ENCODE measurements at regions not wholly inside any gene's neighbourhood (a gene's known extent, or its start where the extent isn't known, plus 50 kb on each side); places are given as distances from the start of the nearest gene placed in this dataset.

- Histone ChIP-seq H3K9ac (ENCODE audit: low read length) (no peak overlapping the region), H4K20me1 (ENCODE audit: low read length) (no peaks in the 10 kb centered on the region), H3K79me2 (ENCODE audit: low read length) (no peaks in the 10 kb centered on the region), H3K27me3 (ENCODE audit: low read length) (no peaks in the 10 kb centered on the region), H2AFZ (ENCODE audit: low read length) (no peak overlapping the region), H3K4me2 (ENCODE audit: low read length) (no peak overlapping the region), H3K9me3 (ENCODE audit: low read length) (no peaks in the 10 kb centered on the region), H3K9me2 (replicated peaks; ENCODE audit: low read length) (no peaks in the 10 kb centered on the region), H3K36me3 (ENCODE audit: low read depth, low read length) (no peaks in the 10 kb centered on the region), H3K4me3 (ENCODE audit: low read length) (no peak overlapping the region), H3F3A (ENCODE audit: low read length, unreplicated experiment) (no peaks in the 10 kb centered on the region), H3K4me1 (ENCODE audit: insufficient read depth, low read length) (peaks cover 6% of the 10 kb centered on the region; the same call in 1 of the 2 replicates), H3K27ac (ENCODE audit: low read length) (no peak overlapping the region)
- ChIA-PET CTCF (no interaction called here), POLR2A (ENCODE audit: unreplicated experiment) (no interaction called here)
- BruUV-seq (replicated peaks) = no TSS peak
- ATAC-seq (peak; percentile 76), DNase-seq (no peak)
- TF ChIP-seq CTCF (conservative IDR thresholded peaks at IDR 0.05; ENCODE audit: low read depth, low read length) = no peak
- intact Hi-C loops (cut with micrococcal nuclease) = no loop called here
These were observed 130.1 kb downstream of the KLF12 start for GRCh38 chr13:74004109-74004508.

- TF ChIP-seq EZH2phosphoT487 (IDR thresholded peaks at IDR 0.05; ENCODE audit: borderline replicate concordance, low read length) (no peak), CTCF (conservative IDR thresholded peaks at IDR 0.05; ENCODE audit: low read depth, low read length) (no peak), EZH2 (IDR thresholded peaks at IDR 0.05; ENCODE audit: low read length, unreplicated experiment) (no peak)
- no peak overlapping the region for H3K9ac ChIP-seq (ENCODE audit: low read length)
- no peak overlapping the region for H2AFZ ChIP-seq (ENCODE audit: low read length)
- ChIA-PET POLR2A (ENCODE audit: unreplicated experiment) (no interaction called here), CTCF (no interaction called here)
- no peak overlapping the region for H3K4me2 ChIP-seq (ENCODE audit: low read length)
- no peaks in the 10 kb centered on the region for H3K9me3 ChIP-seq (ENCODE audit: low read length)
- H4K20me1 ChIP-seq (ENCODE audit: low read length) = no peaks in the 10 kb centered on the region
- DNase-seq = peak; percentile 29
- intact Hi-C loops (cut with micrococcal nuclease) = no loop called here
- H3F3A ChIP-seq (ENCODE audit: low read length, unreplicated experiment) = no peaks in the 10 kb centered on the region
- no peak overlapping the region for H3K4me3 ChIP-seq (ENCODE audit: low read length)
- no TSS peak for BruUV-seq (replicated peaks)
- no peaks in the 10 kb centered on the region for H3K27me3 ChIP-seq (ENCODE audit: low read length)
- peaks cover 6% of the 10 kb centered on the region; the same call in 1 of the 2 replicates for H3K4me1 ChIP-seq (ENCODE audit: insufficient read depth, low read length)
- no peak overlapping the region for H3K27ac ChIP-seq (ENCODE audit: low read length)
- no peaks in the 10 kb centered on the region for H3K9me2 ChIP-seq (replicated peaks; ENCODE audit: low read length)
- no peak for ATAC-seq
- H3K79me2 ChIP-seq (ENCODE audit: low read length) = no peaks in the 10 kb centered on the region
- no peaks in the 10 kb centered on the region for H3K36me3 ChIP-seq (ENCODE audit: low read depth, low read length)
These were observed 130.8 kb downstream of the KLF12 start for GRCh38 chr13:74003374-74003773.

GRCh38 chr13:74000876-74001275 lies 133.3 kb downstream of the KLF12 start:
- Histone ChIP-seq H3K9me2 (replicated peaks; ENCODE audit: low read length) (no peaks in the 10 kb centered on the region), H3K36me3 (ENCODE audit: low read depth, low read length) (no peaks in the 10 kb centered on the region), H3K4me1 (ENCODE audit: insufficient read depth, low read length) (peaks cover 6% of the 10 kb centered on the region; the same call in 1 of the 2 replicates), H3K4me2 (ENCODE audit: low read length) (no peak overlapping the region), H3K9me3 (ENCODE audit: low read length) (no peaks in the 10 kb centered on the region), H3K9ac (ENCODE audit: low read length) (no peak overlapping the region), H3K27me3 (ENCODE audit: low read length) (no peaks in the 10 kb centered on the region), H2AFZ (ENCODE audit: low read length) (no peak overlapping the region), H3F3A (ENCODE audit: low read length, unreplicated experiment) (no peaks in the 10 kb centered on the region), H3K27ac (ENCODE audit: low read length) (no peak overlapping the region), H3K79me2 (ENCODE audit: low read length) (no peaks in the 10 kb centered on the region), H4K20me1 (ENCODE audit: low read length) (no peaks in the 10 kb centered on the region), H3K4me3 (ENCODE audit: low read length) (no peak overlapping the region)
- no TSS peak for BruUV-seq (replicated peaks)
- TF ChIP-seq CTCF (conservative IDR thresholded peaks at IDR 0.05; ENCODE audit: low read depth, low read length) (no peak), EZH2 (IDR thresholded peaks at IDR 0.05; ENCODE audit: low read length, unreplicated experiment) (no peak), EZH2phosphoT487 (IDR thresholded peaks at IDR 0.05; ENCODE audit: borderline replicate concordance, low read length) (no peak)
- ChIA-PET POLR2A (ENCODE audit: unreplicated experiment) (no interaction called here), CTCF (no interaction called here)
- DNase-seq (no peak), ATAC-seq (no peak)
- intact Hi-C loops (cut with micrococcal nuclease) = no loop called here

Measured in PC-3 (cell line).